ENCODE measurements at regions not wholly inside any gene's neighbourhood (a gene's known extent, or its start where the extent isn't known, plus 50 kb on each side); places are given as distances from the start of the nearest gene placed in this dataset.

DNA sequence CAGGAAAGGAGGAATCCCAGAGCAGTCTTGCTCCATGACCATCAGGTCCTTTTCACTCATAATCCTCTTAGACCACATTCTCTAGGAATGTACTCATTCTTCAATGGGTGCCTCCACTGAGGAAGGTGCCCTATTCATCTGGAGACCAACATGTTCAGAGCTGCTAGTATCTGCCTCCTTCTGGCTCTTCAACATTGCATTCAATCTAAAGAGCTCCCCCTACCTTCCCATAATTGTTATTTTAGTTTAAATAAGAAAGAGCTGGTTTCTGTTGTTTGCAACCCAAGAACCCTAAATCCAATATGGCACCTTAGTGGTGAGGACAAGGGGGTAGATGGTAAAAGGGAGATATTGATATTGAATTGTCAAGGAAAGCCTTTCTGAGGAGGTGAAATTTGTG lies 67.6 kb downstream of the SCN11A start:
- TF ChIP-seq, protein P1, sequence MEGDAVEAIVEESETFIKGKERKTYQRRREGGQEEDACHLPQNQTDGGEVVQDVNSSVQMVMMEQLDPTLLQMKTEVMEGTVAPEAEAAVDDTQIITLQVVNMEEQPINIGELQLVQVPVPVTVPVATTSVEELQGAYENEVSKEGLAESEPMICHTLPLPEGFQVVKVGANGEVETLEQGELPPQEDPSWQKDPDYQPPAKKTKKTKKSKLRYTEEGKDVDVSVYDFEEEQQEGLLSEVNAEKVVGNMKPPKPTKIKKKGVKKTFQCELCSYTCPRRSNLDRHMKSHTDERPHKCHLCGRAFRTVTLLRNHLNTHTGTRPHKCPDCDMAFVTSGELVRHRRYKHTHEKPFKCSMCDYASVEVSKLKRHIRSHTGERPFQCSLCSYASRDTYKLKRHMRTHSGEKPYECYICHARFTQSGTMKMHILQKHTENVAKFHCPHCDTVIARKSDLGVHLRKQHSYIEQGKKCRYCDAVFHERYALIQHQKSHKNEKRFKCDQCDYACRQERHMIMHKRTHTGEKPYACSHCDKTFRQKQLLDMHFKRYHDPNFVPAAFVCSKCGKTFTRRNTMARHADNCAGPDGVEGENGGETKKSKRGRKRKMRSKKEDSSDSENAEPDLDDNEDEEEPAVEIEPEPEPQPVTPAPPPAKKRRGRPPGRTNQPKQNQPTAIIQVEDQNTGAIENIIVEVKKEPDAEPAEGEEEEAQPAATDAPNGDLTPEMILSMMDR (IDR thresholded peaks at IDR 0.05; ENCODE audit: insufficient read depth, low read length): no peak
- TF ChIP-seq, protein P2, sequence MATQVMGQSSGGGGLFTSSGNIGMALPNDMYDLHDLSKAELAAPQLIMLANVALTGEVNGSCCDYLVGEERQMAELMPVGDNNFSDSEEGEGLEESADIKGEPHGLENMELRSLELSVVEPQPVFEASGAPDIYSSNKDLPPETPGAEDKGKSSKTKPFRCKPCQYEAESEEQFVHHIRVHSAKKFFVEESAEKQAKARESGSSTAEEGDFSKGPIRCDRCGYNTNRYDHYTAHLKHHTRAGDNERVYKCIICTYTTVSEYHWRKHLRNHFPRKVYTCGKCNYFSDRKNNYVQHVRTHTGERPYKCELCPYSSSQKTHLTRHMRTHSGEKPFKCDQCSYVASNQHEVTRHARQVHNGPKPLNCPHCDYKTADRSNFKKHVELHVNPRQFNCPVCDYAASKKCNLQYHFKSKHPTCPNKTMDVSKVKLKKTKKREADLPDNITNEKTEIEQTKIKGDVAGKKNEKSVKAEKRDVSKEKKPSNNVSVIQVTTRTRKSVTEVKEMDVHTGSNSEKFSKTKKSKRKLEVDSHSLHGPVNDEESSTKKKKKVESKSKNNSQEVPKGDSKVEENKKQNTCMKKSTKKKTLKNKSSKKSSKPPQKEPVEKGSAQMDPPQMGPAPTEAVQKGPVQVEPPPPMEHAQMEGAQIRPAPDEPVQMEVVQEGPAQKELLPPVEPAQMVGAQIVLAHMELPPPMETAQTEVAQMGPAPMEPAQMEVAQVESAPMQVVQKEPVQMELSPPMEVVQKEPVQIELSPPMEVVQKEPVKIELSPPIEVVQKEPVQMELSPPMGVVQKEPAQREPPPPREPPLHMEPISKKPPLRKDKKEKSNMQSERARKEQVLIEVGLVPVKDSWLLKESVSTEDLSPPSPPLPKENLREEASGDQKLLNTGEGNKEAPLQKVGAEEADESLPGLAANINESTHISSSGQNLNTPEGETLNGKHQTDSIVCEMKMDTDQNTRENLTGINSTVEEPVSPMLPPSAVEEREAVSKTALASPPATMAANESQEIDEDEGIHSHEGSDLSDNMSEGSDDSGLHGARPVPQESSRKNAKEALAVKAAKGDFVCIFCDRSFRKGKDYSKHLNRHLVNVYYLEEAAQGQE (IDR thresholded peaks at IDR 0.05; ENCODE audit: insufficient replicate concordance, low read depth): no peak
